SK-N-SH treated with all-trans-retinoic acid at 6 μM for 48 hours (cell line): ENCODE measurements at regions not wholly inside any gene's neighbourhood (a gene's known extent, or its start where the extent isn't known, plus 50 kb on each side); places are given as distances from the start of the nearest gene placed in this dataset.

Experiments
- ARNTL ChIP-seq: fragments of 450-650 bp; formaldehyde crosslinking; IDR thresholded peaks from 2 replicates; pipeline ENCODE4 v1.5.0; 2020; ENCODE audit warnings: low read depth, mild to moderate bottlenecking, moderate library complexity, borderline replicate concordance
- BACH2 ChIP-seq: fragments of 250-450 bp; sonication (Bioruptor Pico); IDR thresholded peaks from 2 replicates; pipeline ENCODE4 v1.9.0; 2021; ENCODE audit warnings: mild to moderate bottlenecking, borderline replicate concordance
- SNAI2 ChIP-seq: fragments of 250-450 bp; sonication (Bioruptor Pico); IDR thresholded peaks from 2 replicates; pipeline ENCODE4 v1.5.0; 2020; ENCODE audit warnings: mild to moderate bottlenecking, moderate library complexity
- ZNF70 ChIP-seq: fragments of 450-650 bp; formaldehyde crosslinking; IDR thresholded peaks from 2 replicates; pipeline ENCODE4 v1.5.0; 2020; ENCODE audit warnings: mild to moderate bottlenecking, moderate library complexity
- TF ChIP-seq, protein P1 (sequence below): fragments of 250-450 bp; sonication (Bioruptor Pico); IDR thresholded peaks from 2 replicates; pipeline ENCODE4 v1.8.0; 2020; ENCODE audit warnings: mild to moderate bottlenecking, moderate library complexity, borderline replicate concordance
- TF ChIP-seq, protein P2 (sequence below): fragments of 250-450 bp; sonication (Bioruptor Pico); IDR thresholded peaks from 2 replicates; pipeline ENCODE4 v1.5.0; 2020; ENCODE audit warnings: mild to moderate bottlenecking, moderate library complexity

DNA sequence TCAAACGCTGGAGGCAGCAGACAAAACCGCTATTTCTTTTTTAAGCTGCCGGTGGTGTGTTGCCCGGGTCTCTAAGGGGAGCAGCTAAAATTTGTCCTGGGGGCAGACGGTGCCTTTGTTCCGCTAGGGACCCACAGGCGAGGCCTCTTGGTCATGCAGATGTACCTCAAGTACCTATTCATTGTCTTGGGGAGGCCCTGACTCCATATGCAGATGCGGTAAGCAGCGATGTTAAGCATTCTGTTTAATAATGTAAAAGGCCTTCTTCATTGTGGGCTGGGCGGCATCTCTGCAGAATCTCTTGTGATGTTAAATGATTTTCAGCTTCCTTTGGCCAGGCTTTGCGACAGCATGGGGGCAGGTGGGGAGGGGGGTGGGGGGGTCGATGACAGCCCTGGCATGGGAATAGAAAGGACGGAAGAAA lies 98.9 kb upstream of the PJA1 start:
- TF ChIP-seq, protein P1, sequence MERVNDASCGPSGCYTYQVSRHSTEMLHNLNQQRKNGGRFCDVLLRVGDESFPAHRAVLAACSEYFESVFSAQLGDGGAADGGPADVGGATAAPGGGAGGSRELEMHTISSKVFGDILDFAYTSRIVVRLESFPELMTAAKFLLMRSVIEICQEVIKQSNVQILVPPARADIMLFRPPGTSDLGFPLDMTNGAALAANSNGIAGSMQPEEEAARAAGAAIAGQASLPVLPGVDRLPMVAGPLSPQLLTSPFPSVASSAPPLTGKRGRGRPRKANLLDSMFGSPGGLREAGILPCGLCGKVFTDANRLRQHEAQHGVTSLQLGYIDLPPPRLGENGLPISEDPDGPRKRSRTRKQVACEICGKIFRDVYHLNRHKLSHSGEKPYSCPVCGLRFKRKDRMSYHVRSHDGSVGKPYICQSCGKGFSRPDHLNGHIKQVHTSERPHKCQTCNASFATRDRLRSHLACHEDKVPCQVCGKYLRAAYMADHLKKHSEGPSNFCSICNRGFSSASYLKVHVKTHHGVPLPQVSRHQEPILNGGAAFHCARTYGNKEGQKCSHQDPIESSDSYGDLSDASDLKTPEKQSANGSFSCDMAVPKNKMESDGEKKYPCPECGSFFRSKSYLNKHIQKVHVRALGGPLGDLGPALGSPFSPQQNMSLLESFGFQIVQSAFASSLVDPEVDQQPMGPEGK (CRISPR knock-in tag): no peak
- no peak for TF ChIP-seq ARNTL (CRISPR knock-in tag)
- TF ChIP-seq SNAI2 (CRISPR knock-in tag): no peak
- no peak for TF ChIP-seq BACH2 (CRISPR knock-in tag)
- TF ChIP-seq, protein P2, sequence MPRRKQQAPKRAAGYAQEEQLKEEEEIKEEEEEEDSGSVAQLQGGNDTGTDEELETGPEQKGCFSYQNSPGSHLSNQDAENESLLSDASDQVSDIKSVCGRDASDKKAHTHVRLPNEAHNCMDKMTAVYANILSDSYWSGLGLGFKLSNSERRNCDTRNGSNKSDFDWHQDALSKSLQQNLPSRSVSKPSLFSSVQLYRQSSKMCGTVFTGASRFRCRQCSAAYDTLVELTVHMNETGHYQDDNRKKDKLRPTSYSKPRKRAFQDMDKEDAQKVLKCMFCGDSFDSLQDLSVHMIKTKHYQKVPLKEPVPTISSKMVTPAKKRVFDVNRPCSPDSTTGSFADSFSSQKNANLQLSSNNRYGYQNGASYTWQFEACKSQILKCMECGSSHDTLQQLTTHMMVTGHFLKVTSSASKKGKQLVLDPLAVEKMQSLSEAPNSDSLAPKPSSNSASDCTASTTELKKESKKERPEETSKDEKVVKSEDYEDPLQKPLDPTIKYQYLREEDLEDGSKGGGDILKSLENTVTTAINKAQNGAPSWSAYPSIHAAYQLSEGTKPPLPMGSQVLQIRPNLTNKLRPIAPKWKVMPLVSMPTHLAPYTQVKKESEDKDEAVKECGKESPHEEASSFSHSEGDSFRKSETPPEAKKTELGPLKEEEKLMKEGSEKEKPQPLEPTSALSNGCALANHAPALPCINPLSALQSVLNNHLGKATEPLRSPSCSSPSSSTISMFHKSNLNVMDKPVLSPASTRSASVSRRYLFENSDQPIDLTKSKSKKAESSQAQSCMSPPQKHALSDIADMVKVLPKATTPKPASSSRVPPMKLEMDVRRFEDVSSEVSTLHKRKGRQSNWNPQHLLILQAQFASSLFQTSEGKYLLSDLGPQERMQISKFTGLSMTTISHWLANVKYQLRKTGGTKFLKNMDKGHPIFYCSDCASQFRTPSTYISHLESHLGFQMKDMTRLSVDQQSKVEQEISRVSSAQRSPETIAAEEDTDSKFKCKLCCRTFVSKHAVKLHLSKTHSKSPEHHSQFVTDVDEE (CRISPR knock-in tag): no peak
- no peak for TF ChIP-seq ZNF70 (CRISPR knock-in tag)
